HepG2 (cell line): ENCODE measurements at regions not wholly inside any gene's neighbourhood (a gene's known extent, or its start where the extent isn't known, plus 50 kb on each side); places are given as distances from the start of the nearest gene placed in this dataset.

Experiments used
- ATAC-seq: fragments of 200-7000 bp; cut with Tn5 transposase; 3 replicates; pipeline ENCODE4 v1.9.1; 2020; ENCODE audit warnings: mild to moderate bottlenecking, moderate library complexity
- BruUV-seq: library from RNA; stranded (reverse); fragments of 400-500 nt; replicated peaks from 2 replicates; lab custom pipeline; 2021; lab: Mats Ljungman, UMichigan
- CTCF ChIA-PET: fragments of 300-600 bp; formaldehyde crosslinking; extraction: SDS; loops from one replicate; lab custom pipeline; 2021; ENCODE audit warnings: low total read pairs, inconsistent platforms, low intra/inter-chr PET ratio; lab: Yijun Ruan, JAX
- POLR2A ChIA-PET: fragments of 350-600 bp; sonication (Branson Sonifier 250); formaldehyde crosslinking; loops from one replicate; lab custom pipeline; 2020; ENCODE audit warnings: antibody characterized with exemption, inconsistent platforms; lab: Yijun Ruan, JAX
- DNase-seq: peaks from one replicate; pipeline ENCODE4 v3.0.0-alpha.2; 2015; ENCODE audit warnings: low spot score
- FAIRE-seq: peaks from 3 replicates; lab custom pipeline; 2011; peaks lifted over from hg19 to GRCh38; lab: Jason Lieb, UNC
- H2AFZ ChIP-seq: one replicate; pipeline ENCODE4 v1.6.1; 2011; ENCODE audit warnings: low read length, inconsistent platforms
- H3K27ac ChIP-seq: fragments of 300-600 bp; 3 replicates; pipeline ENCODE4 v1.8.0; 2011; ENCODE audit warnings: mixed run types, mild to moderate bottlenecking, mixed read lengths, low read length, inconsistent platforms; ENCODE audit not compliant: insufficient read depth; ENCODE audit errors: extremely low read length
- H3K27me3 ChIP-seq, 2 experiments: fragments of 200-600 bp in 1 of 2; 2 replicates in 1 of 2; 3 replicates in 1 of 2; pipeline versions ENCODE4 v1.6.0 to v1.8.0; 2011; ENCODE audit warnings: low read length in 2 of 2, mild to moderate bottlenecking in 2 of 2, moderate library complexity in 2 of 2, inconsistent platforms in 1 of 2; ENCODE audit not compliant: insufficient read depth in 2 of 2, control insufficient read depth in 1 of 2
- H3K36me3 ChIP-seq, 2 experiments: fragments of 200-600 bp in 1 of 2; replicated peaks in 1 of 2; 2 replicates in 1 of 2; 3 replicates in 1 of 2; pipeline versions ENCODE4 v1.5.1 to v1.8.0; 2011; ENCODE audit warnings: low read length in 2 of 2, inconsistent platforms in 1 of 2; ENCODE audit not compliant: insufficient read depth in 2 of 2, control insufficient read depth in 1 of 2
- H3K4me1 ChIP-seq: 2 replicates; pipeline ENCODE4 v1.5.1; 2012; ENCODE audit warnings: low read length, inconsistent platforms; ENCODE audit not compliant: insufficient read depth
- H3K4me2 ChIP-seq: 2 replicates; pipeline ENCODE4 v1.6.0; 2011; ENCODE audit warnings: low read depth, low read length, inconsistent platforms
- H3K4me3 ChIP-seq, 3 experiments: fragments of 200-600 bp in 1 of 3; sonication (generic), shearing (Covaris generic) in 1 of 3; replicated peaks in 1 of 3; 2 replicates each; pipeline ENCODE4 v1.5.1; 2011 to 2016; ENCODE audit warnings: low read length in 3 of 3, inconsistent platforms in 2 of 3, low read depth in 2 of 3, mild to moderate bottlenecking in 2 of 3, control low read depth in 1 of 3, mixed read lengths in 1 of 3; ENCODE audit not compliant: insufficient read depth in 1 of 3
- H3K79me2 ChIP-seq: one replicate; pipeline ENCODE4 v1.6.1; 2011; ENCODE audit warnings: low read length, inconsistent platforms; ENCODE audit not compliant: insufficient read depth
- H3K9ac ChIP-seq: 2 replicates; pipeline ENCODE4 v1.6.0; 2011; ENCODE audit warnings: mild to moderate bottlenecking, low read depth, low read length, inconsistent platforms; ENCODE audit not compliant: insufficient read depth
- H3K9me3 ChIP-seq: 2 replicates; pipeline ENCODE4 v1.5.1; 2012; ENCODE audit warnings: mild to moderate bottlenecking, low read length
- H4K20me1 ChIP-seq: 2 replicates; pipeline ENCODE4 v1.6.0; 2011; ENCODE audit warnings: inconsistent platforms, mild to moderate bottlenecking, low read length, moderate library complexity; ENCODE audit not compliant: insufficient read depth
- CEBPB ChIP-seq: IDR thresholded peaks from 2 replicates; pipeline ENCODE4 v1.6.1; 2011; ENCODE audit warnings: low read depth, low read length, improper control_type of control experiment, borderline replicate concordance
- GATA4 ChIP-seq: sonication (generic); IDR thresholded peaks from 2 replicates; pipeline ENCODE4 v1.6.1; 2016; ENCODE audit warnings: antibody characterized with exemption, low read depth, borderline replicate concordance
- MAX ChIP-seq: IDR thresholded peaks from 2 replicates; pipeline ENCODE4 v1.6.1; 2012; ENCODE audit warnings: inconsistent platforms
- MTF1 ChIP-seq: sonication (generic); formaldehyde crosslinking; IDR thresholded peaks from 2 replicates; pipeline ENCODE4 v1.5.0; 2020; ENCODE audit warnings: missing genetic modification reagents
- ZNF17 ChIP-seq: sonication (generic); formaldehyde crosslinking; IDR thresholded peaks from 2 replicates; pipeline ENCODE4 v1.5.0; 2020; ENCODE audit warnings: mild to moderate bottlenecking, missing genetic modification reagents
- ZNF557 ChIP-seq: sonication (generic); formaldehyde crosslinking; IDR thresholded peaks from 2 replicates; pipeline ENCODE4 v1.4.0; 2020; ENCODE audit warnings: missing genetic modification reagents
- ZNF781 ChIP-seq: sonication (generic); formaldehyde crosslinking; IDR thresholded peaks from 2 replicates; pipeline ENCODE4 v1.5.1; 2020; ENCODE audit warnings: borderline replicate concordance, mild to moderate bottlenecking, missing genetic modification reagents; ENCODE audit errors: not compliant biosample characterization
- WGBS: methylation state at CpG from one replicate; pipeline ENCODE4 v1.1.6; 2017; ENCODE audit warnings: low lambda C conversion rate; 5-methylcytosine and 5-hydroxymethylcytosine counted together
- in situ Hi-C: cut with HindIII; loops from 2 replicates; pipeline ENCODE4 v1.10.0; 2017; ENCODE audit warnings: low pct_unique_long_range_greater_than_20kb; ENCODE audit not compliant: extremely low pct_ligation_motif_present
- intact Hi-C: fragments of 100-400 bp; cut with micrococcal nuclease; formaldehyde crosslinking; loops from one replicate; pipeline ENCODE4 v1.10.0; 2022; ENCODE audit not compliant: unreplicated experiment

- no peak for TF ChIP-seq ZNF557
- TF ChIP-seq CEBPB = peak; percentile 75
- in situ Hi-C loops = no loop called here
- no peak overlapping the region for H3K27ac ChIP-seq
- FAIRE-seq (no peak), DNase-seq (no peak), ATAC-seq (no peak)
- ChIA-PET CTCF (no interaction called here), POLR2A (no interaction called here)
- no peak overlapping the region for H3K4me3 ChIP-seq
- no peak overlapping the region for H2AFZ ChIP-seq
- no peaks in the 10 kb centered on the region for H3K9me3 ChIP-seq
- H4K20me1 ChIP-seq = no peaks in the 10 kb centered on the region
- no peak overlapping the region for H3K4me2 ChIP-seq
- H3K9ac ChIP-seq = no peak overlapping the region
- WGBS = 13% methylated on average over 3 of the region's 3 CpGs
- no peaks in the 10 kb centered on the region for H3K4me1 ChIP-seq
- no TSS peak for BruUV-seq
- H3K27me3 ChIP-seq = no peaks in the 10 kb centered on the region
- no peaks in the 10 kb centered on the region for H3K79me2 ChIP-seq
- intact Hi-C loops = no loop called here
- H3K36me3 ChIP-seq = no peaks in the 10 kb centered on the region
These were observed 93.4 kb upstream of the SIX2 start for GRCh38 chr2:45102579-45103117.

GRCh38 chr2:45102141-45102540, 92.9 kb upstream of the SIX2 start:
- DNase-seq (no peak), ATAC-seq (no peak), FAIRE-seq (no peak)
- TF ChIP-seq GATA4 (no peak), MAX (no peak), ZNF781 (CRISPR knock-in tag) (no peak), MTF1 (CRISPR knock-in tag) (no peak), ZNF17 (CRISPR knock-in tag) (no peak)
- WGBS = 2% methylated on average over 1 of the region's 1 CpG
- CTCF ChIA-PET = no interaction called here
- Histone ChIP-seq H3K9me3 (no peaks in the 10 kb centered on the region), H3K27me3 (0 out of 5 replicates have a peak, but pooled peaks cover 0 to 4% of the 10 kb centered on the region in 2 experiments), H3K36me3 (no peaks in the 10 kb centered on the region), H2AFZ (no peak overlapping the region), H3K4me2 (no peak overlapping the region), H4K20me1 (no peaks in the 10 kb centered on the region), H3K4me3 (no peak overlapping the region), H3K79me2 (no peaks in the 10 kb centered on the region), H3K4me1 (no peaks in the 10 kb centered on the region), H3K9ac (no peak overlapping the region), H3K27ac (no peak overlapping the region)
- in situ Hi-C loops = no loop called here
- intact Hi-C loops = no loop called here
- no TSS peak for BruUV-seq
- POLR2A ChIA-PET = no interaction called here
